Astrocyte (in vitro differentiated cells and primary cell): ENCODE measurements at regions not wholly inside any gene's neighbourhood (a gene's known extent, or its start where the extent isn't known, plus 50 kb on each side); places are given as distances from the start of the nearest gene placed in this dataset.

Source experiments
- DNase-seq: peaks from one replicate; pipeline ENCODE4 v3.0.0-alpha.2; 2010; ENCODE audit warnings: low read depth
- FAIRE-seq: peaks from 2 replicates; lab custom pipeline; 2011; peaks lifted over from hg19 to GRCh38; lab: Jason Lieb, UNC
- H2AFZ ChIP-seq: 2 replicates; pipeline ENCODE4 v1.6.0; 2012; ENCODE audit warnings: low read depth, low read length, inconsistent platforms
- H3K27ac ChIP-seq: 2 replicates; pipeline ENCODE4 v1.5.1; 2011; ENCODE audit warnings: low read depth, low read length, inconsistent platforms
- H3K27me3 ChIP-seq: 2 replicates; pipeline ENCODE4 v1.6.0; 2011; ENCODE audit warnings: low read length, inconsistent platforms; ENCODE audit not compliant: insufficient read depth
- H3K36me3 ChIP-seq: 2 replicates; pipeline ENCODE4 v1.5.1; 2011; ENCODE audit warnings: low read length, inconsistent platforms; ENCODE audit not compliant: insufficient read depth
- H3K4me1 ChIP-seq: 2 replicates; pipeline ENCODE4 v1.5.1; 2011; ENCODE audit warnings: low read length, inconsistent platforms; ENCODE audit not compliant: insufficient read depth
- H3K4me2 ChIP-seq: 2 replicates; pipeline ENCODE4 v1.6.0; 2012; ENCODE audit warnings: low read length, inconsistent platforms
- H3K4me3 ChIP-seq: 2 replicates; pipeline ENCODE4 v1.5.1; 2011; ENCODE audit warnings: low read depth, mild to moderate bottlenecking, low read length, inconsistent platforms; ENCODE audit not compliant: insufficient read depth
- H3K79me2 ChIP-seq: 2 replicates; pipeline ENCODE4 v1.6.0; 2012; ENCODE audit warnings: mild to moderate bottlenecking, low read length, inconsistent platforms; ENCODE audit not compliant: insufficient read depth
- H3K9ac ChIP-seq: 2 replicates; pipeline ENCODE4 v1.6.0; 2012; ENCODE audit warnings: mild to moderate bottlenecking, low read length, inconsistent platforms
- H3K9me3 ChIP-seq: 2 replicates; pipeline ENCODE4 v1.5.1; 2012; ENCODE audit warnings: low read depth, mild to moderate bottlenecking, low read length, inconsistent platforms; ENCODE audit not compliant: insufficient read depth
- H4K20me1 ChIP-seq: 2 replicates; pipeline ENCODE4 v1.6.0; 2012; ENCODE audit warnings: low read length, inconsistent platforms; ENCODE audit not compliant: insufficient read depth
- H3K27ac Mint-ChIP-seq: one replicate; pipeline ENCODE4 v1.8.0; 2021; ENCODE audit warnings: mild to moderate bottlenecking, mixed read lengths; ENCODE audit not compliant: unreplicated experiment
- H3K27me3 Mint-ChIP-seq: one replicate; pipeline ENCODE4 v1.8.0; 2021; ENCODE audit warnings: low read depth, mixed read lengths; ENCODE audit not compliant: unreplicated experiment
- H3K36me3 Mint-ChIP-seq: one replicate; pipeline ENCODE4 v1.8.0; 2021; ENCODE audit warnings: low read depth, mixed read lengths; ENCODE audit not compliant: unreplicated experiment
- H3K4me1 Mint-ChIP-seq: one replicate; pipeline ENCODE4 v1.8.0; 2021; ENCODE audit warnings: low read depth, mixed read lengths; ENCODE audit not compliant: unreplicated experiment
- H3K4me3 Mint-ChIP-seq: one replicate; pipeline ENCODE4 v1.8.0; 2021; ENCODE audit warnings: mild to moderate bottlenecking, moderate library complexity, mixed read lengths; ENCODE audit not compliant: unreplicated experiment
- H3K9me3 Mint-ChIP-seq: one replicate; pipeline ENCODE4 v1.8.0; 2021; ENCODE audit warnings: mild to moderate bottlenecking, mixed read lengths; ENCODE audit not compliant: unreplicated experiment
- CTCF ChIP-seq: IDR thresholded peaks from 2 replicates; pipeline ENCODE4 v1.5.1; 2011; ENCODE audit warnings: low read depth, mild to moderate bottlenecking, inconsistent platforms, low read length, moderate library complexity; ENCODE audit not compliant: insufficient read depth
- EZH2 ChIP-seq: IDR thresholded peaks from 2 replicates; pipeline ENCODE4 v1.6.1; 2012; ENCODE audit warnings: mild to moderate bottlenecking, low read length, inconsistent platforms; ENCODE audit not compliant: insufficient read depth

- TF ChIP-seq EZH2 (no peak), CTCF (no peak)
- FAIRE-seq (no peak), DNase-seq (peak; percentile 45)
- H3K9me3 Mint-ChIP-seq: no peaks in the 10 kb centered on the region
- Histone ChIP-seq H3K27me3 (no peaks in the 10 kb centered on the region), H3K36me3 (no peaks in the 10 kb centered on the region), H3K4me3 (no peak overlapping the region), H3K9ac (no peak overlapping the region), H3K79me2 (no peaks in the 10 kb centered on the region), H4K20me1 (no peaks in the 10 kb centered on the region), H3K27ac (no peak overlapping the region), H3K4me2 (no peak overlapping the region), H2AFZ (no peak overlapping the region), H3K4me1 (peaks cover 11% of the 10 kb centered on the region), H3K9me3 (no peaks in the 10 kb centered on the region)
- H3K4me3 Mint-ChIP-seq: no peak overlapping the region
- H3K36me3 Mint-ChIP-seq: no peaks in the 10 kb centered on the region
- peaks cover 2% of the 10 kb centered on the region for H3K27me3 Mint-ChIP-seq
- peaks cover 12% of the 10 kb centered on the region for H3K4me1 Mint-ChIP-seq
- H3K27ac Mint-ChIP-seq: no peak overlapping the region
These were observed 74.5 kb upstream of the BOD1L1 start for GRCh38 chr4:13701937-13702446.

- Histone ChIP-seq H3K9ac (no peak overlapping the region), H3K27me3 (no peaks in the 10 kb centered on the region), H3K4me1 (peaks cover 11% of the 10 kb centered on the region), H3K4me3 (no peak overlapping the region), H3K27ac (no peak overlapping the region), H3K79me2 (no peaks in the 10 kb centered on the region), H3K4me2 (no peak overlapping the region), H2AFZ (no peak overlapping the region), H3K9me3 (no peaks in the 10 kb centered on the region), H4K20me1 (no peaks in the 10 kb centered on the region), H3K36me3 (no peaks in the 10 kb centered on the region)
- H3K27ac Mint-ChIP-seq: no peak overlapping the region
- FAIRE-seq (no peak), DNase-seq (no peak)
- no peaks in the 10 kb centered on the region for H3K9me3 Mint-ChIP-seq
- H3K4me3 Mint-ChIP-seq: no peak overlapping the region
- TF ChIP-seq CTCF (no peak), EZH2 (no peak)
- peaks cover 2% of the 10 kb centered on the region for H3K27me3 Mint-ChIP-seq
- no peaks in the 10 kb centered on the region for H3K36me3 Mint-ChIP-seq
- peaks cover 12% of the 10 kb centered on the region for H3K4me1 Mint-ChIP-seq
These were observed 75.6 kb upstream of the BOD1L1 start for GRCh38 chr4:13703096-13703495.

GRCh38 chr4:13704035-13704434, 76.5 kb upstream of the BOD1L1 start:
- H3K79me2 ChIP-seq: no peaks in the 10 kb centered on the region
- Mint-ChIP-seq H3K27ac (no peak overlapping the region), H3K4me1 (peaks cover 12% of the 10 kb centered on the region), H3K27me3 (no peaks in the 10 kb centered on the region), H3K9me3 (no peaks in the 10 kb centered on the region), H3K4me3 (no peak overlapping the region), H3K36me3 (no peaks in the 10 kb centered on the region)
- FAIRE-seq (no peak), DNase-seq (no peak)
- no peak overlapping the region for H2AFZ ChIP-seq
- H3K9ac ChIP-seq: no peak overlapping the region
- no peak overlapping the region for H3K4me3 ChIP-seq
- H3K27ac ChIP-seq: no peak overlapping the region
- TF ChIP-seq CTCF: no peak
- no peak for TF ChIP-seq EZH2
- H3K27me3 ChIP-seq: no peaks in the 10 kb centered on the region
- H3K9me3 ChIP-seq: no peaks in the 10 kb centered on the region
- H3K4me2 ChIP-seq: no peak overlapping the region
- H4K20me1 ChIP-seq: no peaks in the 10 kb centered on the region
- peaks cover 11% of the 10 kb centered on the region for H3K4me1 ChIP-seq
- H3K36me3 ChIP-seq: no peaks in the 10 kb centered on the region
